GM13977 (cell line): ENCODE measurements at regions not wholly inside any gene's neighbourhood (a gene's known extent, or its start where the extent isn't known, plus 50 kb on each side); places are given as distances from the start of the nearest gene placed in this dataset.

ENCODE experiments used
- DNase-seq: peaks from one replicate; pipeline ENCODE4 v3.0.0; 2012; ENCODE audit warnings: low spot score
- CTCF ChIP-seq: IDR thresholded peaks from 2 replicates; pipeline ENCODE4 v1.5.1; 2012; ENCODE audit warnings: mild to moderate bottlenecking, control low read depth; ENCODE audit not compliant: insufficient read depth; ENCODE audit errors: extremely low read depth, missing control alignments
- in situ Hi-C: fragments of 300-500 bp; cut with MboI; formaldehyde crosslinking; loops from one replicate; pipeline ENCODE4 v1.12.0; 2022; ENCODE audit warnings: low sequenced_read_pairs, low pct_unique_long_range_greater_than_20kb, mixed read lengths, inconsistent platforms; ENCODE audit not compliant: unreplicated experiment

GRCh38 chr16:9372934-9373890 lies 281.8 kb downstream of the HAPSTR1 start:
- in situ Hi-C loops: no loop called here

GRCh38 chr16:9374061-9374460 lies 282.6 kb downstream of the HAPSTR1 start:
- no peak for DNase-seq
- TF ChIP-seq CTCF: no peak
- in situ Hi-C loops: no loop called here

More at GRCh38 chr16:9372934-9373890, 281.8 kb downstream of the HAPSTR1 start:
- TF ChIP-seq CTCF: no peak
- no peak for DNase-seq

- DNase-seq: no peak
- no peak for TF ChIP-seq CTCF
- in situ Hi-C loops: no loop called here
Observed at GRCh38 chr16:9378876-9379275, 287.4 kb downstream of the HAPSTR1 start.

- in situ Hi-C loops: no loop called here
- TF ChIP-seq CTCF: no peak
- no peak for DNase-seq
Observed at GRCh38 chr16:9380221-9380620, 288.8 kb downstream of the HAPSTR1 start.

DNA sequence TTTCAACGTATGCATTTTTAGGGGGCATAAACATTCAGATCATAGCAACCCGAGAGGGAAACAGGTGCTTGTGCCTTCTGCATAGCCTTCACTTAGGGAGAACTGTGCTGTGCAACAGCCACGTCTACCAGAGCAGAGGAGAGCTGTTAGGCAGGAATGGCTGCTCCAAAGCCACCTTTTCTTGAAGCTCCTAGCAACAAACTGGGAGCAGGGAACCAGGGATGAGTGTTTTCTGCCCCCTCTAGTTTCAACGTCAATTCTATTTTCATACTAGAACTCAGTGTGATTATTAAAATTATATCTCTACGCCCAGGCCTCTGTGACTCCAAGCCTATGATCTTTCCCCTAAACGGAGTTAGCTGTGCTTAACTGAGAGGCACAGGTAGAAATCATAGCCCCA lies 290.0 kb downstream of the HAPSTR1 start:
- no peak for TF ChIP-seq CTCF
- DNase-seq: no peak
- in situ Hi-C loops: no loop called here

DNA sequence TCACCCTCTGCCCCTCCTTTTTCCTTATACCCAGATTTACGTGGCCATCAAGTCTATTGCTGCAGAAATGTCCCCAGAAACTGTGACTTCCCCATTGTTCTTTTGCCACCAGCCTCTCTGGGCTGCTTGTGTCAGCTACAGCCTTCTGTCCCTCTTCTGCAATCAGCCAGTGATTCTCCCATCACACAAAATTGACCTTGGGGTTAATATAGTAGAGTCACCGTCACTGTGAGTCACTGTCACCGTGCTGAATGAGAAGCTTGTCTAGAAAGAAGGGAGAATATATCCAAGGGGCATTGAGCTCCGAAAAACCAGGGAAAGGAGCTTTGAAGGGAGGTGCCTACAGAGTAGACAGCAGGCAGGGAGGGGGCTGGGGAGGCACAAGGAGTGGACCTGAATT lies 290.5 kb downstream of the HAPSTR1 start:
- DNase-seq: no peak
- in situ Hi-C loops: no loop called here
- no peak for TF ChIP-seq CTCF
